Lower leg skin (tissue), 4 donors: ENCODE measurements at regions not wholly inside any gene's neighbourhood (a gene's known extent, or its start where the extent isn't known, plus 50 kb on each side); places are given as distances from the start of the nearest gene placed in this dataset.

Experiments used
- DNase-seq, 2 donors: peaks; one replicate each; pipeline ENCODE4 v3.0.0-alpha.2; 2019; ENCODE audit warnings: low spot score in 2 of 2
- H3K4me3 ChIP-seq: fragments of 200-600 bp; sonication (generic); 2 replicates; pipeline ENCODE4 v1.5.1; 2017; ENCODE audit warnings: mild to moderate bottlenecking, low read depth; ENCODE audit not compliant: poor library complexity, severe bottlenecking
- CTCF ChIP-seq, 3 donors: fragments of 450-650 bp; IDR thresholded peaks; one replicate each; pipeline ENCODE4 v1.5.1; 2016; ENCODE audit warnings: antibody characterized with exemption in 3 of 3, mild to moderate bottlenecking in 3 of 3, moderate library complexity in 2 of 3
- POLR2A ChIP-seq, 2 donors: fragments of 450-650 bp; IDR thresholded peaks; one replicate each; pipeline ENCODE4 v1.6.1; 2016 to 2017; ENCODE audit warnings: antibody characterized with exemption in 2 of 2, mild to moderate bottlenecking in 1 of 2, moderate library complexity in 1 of 2
- WGBS, 2 donors: methylation state at CpG; one replicate each; pipeline ENCODE4 v1.1.5; 2018; 5-methylcytosine and 5-hydroxymethylcytosine counted together
- intact Hi-C: fragments of 100-400 bp; cut with DNase I; formaldehyde crosslinking; loops from one replicate; pipeline ENCODE4 v1.15.0; 2023; ENCODE audit warnings: low total_unique reads

GRCh38 chr13:79267560-79267959 lies 138.5 kb downstream of the RBM26 start:
- TF ChIP-seq POLR2A (IDR thresholded peaks at IDR 0.05) (no peak), CTCF (IDR thresholded peaks at IDR 0.05) (no peak)
- DNase-seq, result no peak
- intact Hi-C loops, result no loop called here
- H3K4me3 ChIP-seq, result no peak overlapping the region

DNA sequence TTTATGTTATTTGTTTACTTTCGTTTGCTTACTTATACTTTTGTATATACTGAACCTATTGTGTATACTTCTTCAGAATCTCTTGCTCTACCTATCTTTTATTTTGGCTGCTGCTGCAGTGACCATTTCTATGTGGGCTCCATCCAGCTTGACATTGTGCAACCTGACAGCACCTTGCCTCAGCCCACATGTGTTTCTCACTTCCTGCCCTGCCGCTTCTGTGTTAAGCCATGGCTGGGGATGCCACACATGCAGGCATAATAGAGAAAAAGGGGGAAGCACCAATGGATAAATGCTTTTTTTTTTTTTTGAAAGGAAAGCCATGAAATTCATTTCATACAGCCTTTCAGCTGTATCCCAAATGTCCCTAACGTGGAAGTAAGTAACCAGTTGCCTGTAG lies 147.6 kb downstream of the RBM26 start:
- H3K4me3 ChIP-seq, result no peak overlapping the region
- intact Hi-C loops, result no loop called here
- TF ChIP-seq CTCF (IDR thresholded peaks at IDR 0.05) (no peak), POLR2A (IDR thresholded peaks at IDR 0.05) (no peak)
- 51 to 53% methylated on average over 3 of the region's 3 CpGs for WGBS, 2 donors
- DNase-seq, result no peak

GRCh38 chr13:79246578-79246949 lies 159.5 kb downstream of the RBM26 start:
- no peak overlapping the region for H3K4me3 ChIP-seq
- DNase-seq, result no peak
- intact Hi-C loops, result no loop called here
- TF ChIP-seq CTCF (IDR thresholded peaks at IDR 0.05) (no peak), POLR2A (IDR thresholded peaks at IDR 0.05) (no peak)
- WGBS, 2 donors, result 81 to 86% methylated on average over 3 of the region's 3 CpGs

DNA sequence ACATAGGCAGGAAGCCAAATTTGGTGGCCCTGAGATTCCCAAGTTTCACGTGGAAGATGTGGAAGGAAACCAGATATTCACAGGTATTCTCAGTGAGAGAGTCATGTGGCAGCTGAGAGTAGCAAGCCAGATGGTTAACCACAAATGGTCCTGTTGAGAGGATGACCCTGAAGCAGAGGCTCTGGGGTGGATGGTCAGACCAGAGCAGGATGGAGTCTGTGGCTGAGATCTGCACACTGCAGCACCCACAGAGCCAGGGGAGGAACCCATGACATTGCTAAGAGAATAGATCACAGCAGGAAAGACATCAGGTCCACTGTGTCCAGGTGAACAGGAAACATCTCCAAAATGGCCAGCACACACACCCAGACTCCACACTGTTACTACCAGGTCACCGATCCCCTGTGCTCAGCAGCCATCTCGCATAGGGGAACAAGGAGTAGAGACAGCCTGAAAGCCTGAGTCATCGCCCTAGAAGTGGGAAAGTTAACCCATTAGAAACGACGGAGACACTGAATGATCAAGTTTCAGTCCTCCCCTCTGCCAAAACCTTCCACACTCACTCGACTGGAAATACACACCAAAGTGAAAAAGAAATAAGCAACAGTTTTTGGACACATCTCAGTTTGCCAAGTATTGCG lies 160.0 kb downstream of the RBM26 start:
- no peak for DNase-seq
- H3K4me3 ChIP-seq, result no peak overlapping the region
- WGBS, 2 donors, result 55 to 56% methylated on average over 8 of the region's 8 CpGs
- TF ChIP-seq POLR2A (IDR thresholded peaks at IDR 0.05) (no peak), CTCF (IDR thresholded peaks at IDR 0.05) (no peak)
- intact Hi-C loops, result no loop called here

GRCh38 chr13:79241697-79242096 lies 164.4 kb downstream of the RBM26 start:
- no peak overlapping the region for H3K4me3 ChIP-seq
- no peak for TF ChIP-seq POLR2A (IDR thresholded peaks at IDR 0.05)
- no peak for TF ChIP-seq CTCF (IDR thresholded peaks at IDR 0.05)
- 58% methylated on average over 4 of the region's 4 CpGs for WGBS, 2 donors
- intact Hi-C loops, result no loop called here
- no peak for DNase-seq

DNA sequence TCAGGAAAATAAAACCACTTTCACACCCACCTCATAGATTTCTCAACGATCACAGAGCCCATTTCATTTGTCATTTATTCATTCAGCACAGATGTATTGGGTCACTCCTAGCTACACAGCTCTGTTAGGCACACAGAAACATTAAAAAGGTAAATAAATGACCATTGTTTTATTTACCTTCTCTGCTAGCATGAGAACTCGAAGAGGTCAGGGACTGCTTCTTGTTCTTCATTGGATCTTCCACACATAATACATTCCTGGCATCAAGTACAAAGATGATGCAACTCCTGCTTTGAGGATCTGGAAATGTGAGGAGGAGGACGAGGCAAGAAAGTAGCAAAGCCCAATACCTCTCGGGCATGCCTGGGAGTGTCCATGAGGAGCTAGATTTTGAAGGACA lies 168.1 kb downstream of the RBM26 start:
- intact Hi-C loops, result no loop called here
- no peak overlapping the region for H3K4me3 ChIP-seq
- TF ChIP-seq POLR2A (IDR thresholded peaks at IDR 0.05) (no peak), CTCF (IDR thresholded peaks at IDR 0.05) (no peak)
- no peak for DNase-seq
- WGBS, 2 donors, result 73 to 75% methylated on average over 4 of the region's 4 CpGs
